ENCODE measurements at regions not wholly inside any gene's neighbourhood (a gene's known extent, or its start where the extent isn't known, plus 50 kb on each side); places are given as distances from the start of the nearest gene placed in this dataset.

DNA sequence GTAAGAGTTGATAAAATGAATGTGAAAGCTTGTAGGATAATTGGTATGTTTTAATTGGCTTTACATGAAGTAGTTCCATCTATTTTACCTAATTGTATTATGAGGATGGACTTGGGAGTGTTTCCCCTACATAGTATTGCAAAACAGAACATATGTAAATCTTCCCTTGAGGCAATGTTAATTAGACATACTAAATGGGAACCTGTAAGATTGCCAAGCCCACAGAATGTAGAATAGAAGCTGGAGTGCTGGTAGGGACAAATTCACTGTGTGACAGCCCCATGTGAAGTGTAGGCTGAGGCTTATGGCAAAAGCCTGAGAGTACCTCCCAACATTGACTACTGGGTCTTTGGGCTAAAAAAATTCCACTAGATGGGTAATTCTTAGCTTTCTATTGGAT, 615.0 kb upstream of the AMOT start:
- TF ChIP-seq, protein P1, sequence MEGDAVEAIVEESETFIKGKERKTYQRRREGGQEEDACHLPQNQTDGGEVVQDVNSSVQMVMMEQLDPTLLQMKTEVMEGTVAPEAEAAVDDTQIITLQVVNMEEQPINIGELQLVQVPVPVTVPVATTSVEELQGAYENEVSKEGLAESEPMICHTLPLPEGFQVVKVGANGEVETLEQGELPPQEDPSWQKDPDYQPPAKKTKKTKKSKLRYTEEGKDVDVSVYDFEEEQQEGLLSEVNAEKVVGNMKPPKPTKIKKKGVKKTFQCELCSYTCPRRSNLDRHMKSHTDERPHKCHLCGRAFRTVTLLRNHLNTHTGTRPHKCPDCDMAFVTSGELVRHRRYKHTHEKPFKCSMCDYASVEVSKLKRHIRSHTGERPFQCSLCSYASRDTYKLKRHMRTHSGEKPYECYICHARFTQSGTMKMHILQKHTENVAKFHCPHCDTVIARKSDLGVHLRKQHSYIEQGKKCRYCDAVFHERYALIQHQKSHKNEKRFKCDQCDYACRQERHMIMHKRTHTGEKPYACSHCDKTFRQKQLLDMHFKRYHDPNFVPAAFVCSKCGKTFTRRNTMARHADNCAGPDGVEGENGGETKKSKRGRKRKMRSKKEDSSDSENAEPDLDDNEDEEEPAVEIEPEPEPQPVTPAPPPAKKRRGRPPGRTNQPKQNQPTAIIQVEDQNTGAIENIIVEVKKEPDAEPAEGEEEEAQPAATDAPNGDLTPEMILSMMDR (IDR thresholded peaks at IDR 0.05; ENCODE audit: poor library complexity, severe bottlenecking), result no peak
- Histone ChIP-seq H3K27ac (ENCODE audit: poor library complexity, severe bottlenecking) (no peak overlapping the region), H3K4me1 (ENCODE audit: insufficient read depth, poor library complexity, severe bottlenecking) (no peaks in the 10 kb centered on the region), H3K27me3 (ENCODE audit: insufficient read depth, poor library complexity, severe bottlenecking) (no peaks in the 10 kb centered on the region), H3K4me3 (ENCODE audit: severe bottlenecking) (no peak overlapping the region), H3K36me3 (ENCODE audit: low read depth) (no peaks in the 10 kb centered on the region), H3K9me3 (ENCODE audit: severe bottlenecking) (no peaks in the 10 kb centered on the region)
- ATAC-seq (ENCODE audit: low read depth) (no peak), DNase-seq (ENCODE audit: low spot score) (no peak)

DNA sequence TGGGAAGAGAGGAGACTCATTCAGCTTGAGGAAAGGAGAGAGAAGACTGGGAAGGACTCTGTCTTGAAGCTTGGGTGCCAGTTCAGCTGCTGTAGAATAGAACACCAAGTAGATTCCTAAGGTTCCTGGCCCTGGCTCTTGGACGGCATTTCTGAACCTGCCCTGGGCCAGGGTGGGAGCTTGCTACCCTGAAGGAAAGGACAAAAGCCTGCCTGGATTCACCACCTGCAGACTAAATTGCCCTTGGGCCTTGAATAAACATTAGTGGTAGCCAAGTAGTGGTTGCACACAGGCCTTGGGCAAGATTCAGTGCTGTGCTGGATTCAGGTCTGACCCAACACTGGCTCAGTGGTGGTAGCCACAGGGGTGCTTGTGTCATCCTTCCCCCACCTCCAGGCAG, 588.4 kb upstream of the AMOT start:
- Histone ChIP-seq H3K36me3 (ENCODE audit: low read depth) (no peaks in the 10 kb centered on the region), H3K27me3 (ENCODE audit: insufficient read depth, poor library complexity, severe bottlenecking) (no peaks in the 10 kb centered on the region), H3K9me3 (ENCODE audit: severe bottlenecking) (no peaks in the 10 kb centered on the region), H3K4me1 (ENCODE audit: insufficient read depth, poor library complexity, severe bottlenecking) (no peaks in the 10 kb centered on the region), H3K27ac (ENCODE audit: poor library complexity, severe bottlenecking) (no peak overlapping the region), H3K4me3 (ENCODE audit: severe bottlenecking) (no peak overlapping the region)
- TF ChIP-seq, protein P1 (IDR thresholded peaks at IDR 0.05; ENCODE audit: poor library complexity, severe bottlenecking), result no peak
- ATAC-seq (ENCODE audit: low read depth) (no peak), DNase-seq (ENCODE audit: low spot score) (no peak)

DNA sequence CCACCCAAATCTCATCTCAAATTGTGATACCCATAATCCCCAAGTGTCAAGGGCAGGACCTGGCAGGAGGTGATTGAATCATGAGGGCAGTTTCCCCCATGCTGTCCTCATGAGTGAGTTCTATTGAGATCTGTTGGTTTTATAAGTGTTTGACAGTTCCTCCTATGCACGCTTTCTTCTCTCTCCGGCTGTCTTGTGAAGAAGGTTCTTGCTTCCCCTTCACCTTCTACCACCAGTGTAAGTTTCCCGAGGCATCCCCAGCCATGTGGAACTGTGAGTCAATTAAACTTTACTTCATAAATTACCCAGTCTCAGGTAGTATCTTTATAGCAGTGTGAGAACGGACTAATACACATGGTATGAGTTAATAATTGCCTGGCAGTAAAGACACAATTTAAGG, 581.7 kb upstream of the AMOT start:
- Histone ChIP-seq H3K4me3 (ENCODE audit: severe bottlenecking) (no peak overlapping the region), H3K27ac (ENCODE audit: poor library complexity, severe bottlenecking) (no peak overlapping the region), H3K9me3 (ENCODE audit: severe bottlenecking) (no peaks in the 10 kb centered on the region), H3K36me3 (ENCODE audit: low read depth) (no peaks in the 10 kb centered on the region), H3K27me3 (ENCODE audit: insufficient read depth, poor library complexity, severe bottlenecking) (no peaks in the 10 kb centered on the region), H3K4me1 (ENCODE audit: insufficient read depth, poor library complexity, severe bottlenecking) (no peaks in the 10 kb centered on the region)
- ATAC-seq (ENCODE audit: low read depth) (no peak), DNase-seq (ENCODE audit: low spot score) (no peak)
- TF ChIP-seq, protein P1 (IDR thresholded peaks at IDR 0.05; ENCODE audit: poor library complexity, severe bottlenecking), result no peak

DNA sequence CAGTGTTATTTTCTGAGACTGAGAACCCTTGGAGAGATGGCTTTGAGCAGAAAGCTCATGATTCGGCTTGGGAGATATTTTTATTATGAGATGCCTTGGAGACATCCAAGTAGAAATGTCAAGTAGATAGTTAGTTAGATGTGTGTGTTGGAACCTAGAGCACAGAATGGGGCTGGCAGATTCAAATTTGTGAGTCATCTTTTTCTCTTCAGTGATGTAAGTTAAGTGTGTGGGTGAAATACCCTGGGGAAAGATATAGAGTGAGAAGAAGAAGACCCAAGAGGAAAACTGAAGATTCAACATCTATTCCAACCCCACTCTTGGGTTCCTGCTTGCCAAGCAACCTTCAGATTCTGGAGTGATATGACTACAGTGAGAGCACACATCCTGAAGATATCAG, 580.8 kb upstream of the AMOT start:
- Histone ChIP-seq H3K4me3 (ENCODE audit: severe bottlenecking) (no peak overlapping the region), H3K9me3 (ENCODE audit: severe bottlenecking) (no peaks in the 10 kb centered on the region), H3K27me3 (ENCODE audit: insufficient read depth, poor library complexity, severe bottlenecking) (no peaks in the 10 kb centered on the region), H3K4me1 (ENCODE audit: insufficient read depth, poor library complexity, severe bottlenecking) (no peaks in the 10 kb centered on the region), H3K27ac (ENCODE audit: poor library complexity, severe bottlenecking) (no peak overlapping the region), H3K36me3 (ENCODE audit: low read depth) (no peaks in the 10 kb centered on the region)
- TF ChIP-seq, protein P1 (IDR thresholded peaks at IDR 0.05; ENCODE audit: poor library complexity, severe bottlenecking), result no peak
- DNase-seq (ENCODE audit: low spot score), result no peak
- no peak for ATAC-seq (ENCODE audit: low read depth)

DNA sequence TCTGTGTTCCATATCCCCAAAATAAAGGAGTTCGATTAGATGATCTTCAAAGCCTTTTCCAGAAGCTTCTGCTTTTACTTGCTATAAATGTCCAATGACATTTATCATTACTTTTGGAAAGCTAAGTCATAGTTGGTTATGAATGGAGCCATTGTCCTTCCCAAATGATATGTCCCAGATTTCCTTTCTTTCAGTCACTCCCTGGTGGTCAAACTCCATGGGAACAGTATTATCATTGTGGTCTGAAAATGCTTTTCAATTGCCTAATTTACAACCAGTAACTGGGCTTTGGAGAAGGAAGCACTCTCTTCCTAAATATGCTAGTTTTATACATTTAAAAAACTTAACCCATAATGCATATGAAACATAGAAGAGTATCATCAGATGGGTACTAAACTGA, 571.5 kb upstream of the AMOT start:
- TF ChIP-seq, protein P1 (IDR thresholded peaks at IDR 0.05; ENCODE audit: poor library complexity, severe bottlenecking), result no peak
- H3K36me3 ChIP-seq (ENCODE audit: low read depth), result no peaks in the 10 kb centered on the region

More for the DNA sequence above, 571.5 kb upstream of the AMOT start:
- H3K4me3 ChIP-seq (ENCODE audit: severe bottlenecking), result no peak overlapping the region
- no peaks in the 10 kb centered on the region for H3K27me3 ChIP-seq (ENCODE audit: insufficient read depth, poor library complexity, severe bottlenecking)
- H3K9me3 ChIP-seq (ENCODE audit: severe bottlenecking), result no peaks in the 10 kb centered on the region
- no peak for ATAC-seq (ENCODE audit: low read depth)
- no peak for DNase-seq (ENCODE audit: low spot score)
- no peaks in the 10 kb centered on the region for H3K4me1 ChIP-seq (ENCODE audit: insufficient read depth, poor library complexity, severe bottlenecking)
- H3K27ac ChIP-seq (ENCODE audit: poor library complexity, severe bottlenecking), result no peak overlapping the region

All from RWPE2 (cell line).